SHP77 treated with DMSO at 0.1 percent for 48 hours (cell line): ENCODE measurements at regions not wholly inside any gene's neighbourhood (a gene's known extent, or its start where the extent isn't known, plus 50 kb on each side); places are given as distances from the start of the nearest gene placed in this dataset.
A peak's percentile ranks its signal among the peaks of the same experiment; 100 is the strongest.

ENCODE experiments used
- DNase-seq: peaks from one replicate; lab custom pipeline; 2025; lab: John Stamatoyannopoulos, UW

GRCh38 chr4:12852338-12853307 lies 631.5 kb downstream of the RAB28 start:
- DNase-seq: peak; percentile 46

DNA sequence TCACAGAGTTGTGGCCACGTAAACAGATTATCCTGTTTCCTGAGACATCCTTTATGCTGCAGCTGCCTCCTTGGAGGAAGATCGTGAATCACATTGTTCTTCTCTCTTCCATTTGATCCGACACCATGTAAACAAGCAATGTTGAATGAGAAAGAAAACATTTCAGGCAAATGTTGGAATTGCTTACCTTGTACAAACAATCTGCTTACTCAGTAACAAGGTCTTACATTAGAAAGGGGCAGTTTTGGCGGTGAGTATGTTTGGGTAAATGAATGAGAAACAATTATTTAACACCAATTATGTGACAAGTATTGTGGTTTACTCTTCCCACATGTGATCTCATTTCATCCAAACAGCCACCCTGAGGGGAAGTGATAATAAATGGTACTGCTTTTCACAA lies 637.8 kb downstream of the RAB28 start:
- no peak for DNase-seq

DNA sequence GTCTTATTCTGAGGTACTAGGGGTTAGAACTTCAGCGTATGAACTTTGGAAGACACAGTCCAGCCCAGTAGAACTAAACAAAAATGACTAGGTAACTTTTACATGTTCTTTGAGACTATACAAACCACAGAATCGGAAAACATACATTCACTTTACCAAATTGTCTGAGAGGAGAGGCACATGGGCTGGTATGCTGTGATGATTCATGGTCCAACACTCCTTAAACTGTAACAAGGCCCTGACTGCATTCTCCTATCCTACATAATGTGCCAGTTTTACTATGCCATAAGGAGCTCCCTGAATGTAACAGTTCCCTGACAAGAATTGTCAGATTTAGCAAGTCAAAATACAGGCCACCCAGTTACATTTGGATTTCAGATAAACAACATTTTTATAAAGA lies 640.0 kb downstream of the RAB28 start:
- no peak for DNase-seq

GRCh38 chr4:12827966-12828365 lies 656.2 kb downstream of the RAB28 start:
- DNase-seq: no peak

DNA sequence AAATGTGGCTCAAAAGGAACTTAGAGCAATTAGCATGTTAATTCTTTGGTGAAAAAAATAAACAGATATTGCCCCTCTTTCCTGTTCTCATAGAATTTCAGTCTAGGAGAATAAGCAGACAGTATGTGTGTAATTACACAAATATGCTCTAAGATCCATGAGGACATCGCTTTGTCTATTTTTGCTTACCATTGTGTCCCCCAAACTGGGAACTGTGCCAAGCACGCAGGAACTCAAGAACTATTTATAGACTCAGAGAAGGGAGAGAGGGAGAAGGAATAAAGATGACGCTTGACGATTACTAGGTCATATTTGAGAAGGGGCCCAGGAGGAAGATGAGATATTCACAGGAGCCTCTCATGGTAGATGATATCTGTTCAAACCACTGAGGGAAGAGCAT lies 692.6 kb downstream of the RAB28 start:
- peak; percentile 29 for DNase-seq

- DNase-seq: no peak
These were observed 696.9 kb downstream of the RAB28 start for GRCh38 chr4:12787261-12787660.

DNA sequence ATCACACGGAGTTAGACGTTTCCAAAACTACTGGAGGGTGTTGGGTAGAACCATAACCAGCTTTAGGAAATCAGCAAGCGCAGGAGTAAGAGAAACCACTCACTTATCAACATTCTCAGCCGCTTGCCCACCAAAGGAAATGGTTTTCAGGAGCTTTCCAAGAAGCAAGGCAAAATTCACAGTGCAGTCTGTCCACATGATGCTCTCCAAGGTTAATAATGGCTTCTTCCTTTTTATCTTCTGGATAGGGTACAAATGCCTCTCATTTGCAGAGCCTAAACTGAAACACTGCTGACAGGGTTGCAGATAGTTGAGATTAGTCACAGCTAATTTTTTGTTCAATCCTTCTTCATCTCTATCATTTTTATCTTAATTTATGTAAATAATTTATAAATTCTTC lies 705.4 kb downstream of the RAB28 start:
- no peak for DNase-seq

- no peak for DNase-seq
These were observed 705.9 kb downstream of the RAB28 start for GRCh38 chr4:12778191-12778590.

DNA sequence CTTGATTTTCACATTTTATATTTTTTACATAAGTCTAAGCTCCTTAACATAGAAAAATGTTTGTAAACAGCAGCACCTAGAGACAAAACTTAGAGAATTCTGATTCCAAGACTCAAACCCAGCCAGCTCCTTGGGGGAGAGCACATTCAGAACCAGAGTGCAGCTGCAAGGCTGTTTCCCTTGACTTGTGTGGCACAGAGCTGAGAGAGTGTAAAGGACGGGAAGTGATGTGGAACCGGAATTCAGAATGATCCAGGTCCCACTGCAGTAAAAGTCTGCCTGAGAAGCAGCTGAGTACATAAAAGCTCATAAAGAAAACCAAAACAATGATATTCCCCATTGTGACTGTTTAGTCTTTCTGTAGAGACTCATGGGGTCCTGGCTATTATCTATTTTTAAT lies 713.8 kb downstream of the RAB28 start:
- DNase-seq: peak; percentile 63

- DNase-seq: no peak
These were observed 722.4 kb downstream of the RAB28 start for GRCh38 chr4:12761694-12762093.

- no peak for DNase-seq
These were observed 737.0 kb downstream of the RAB28 start for GRCh38 chr4:12747154-12747553.

DNA sequence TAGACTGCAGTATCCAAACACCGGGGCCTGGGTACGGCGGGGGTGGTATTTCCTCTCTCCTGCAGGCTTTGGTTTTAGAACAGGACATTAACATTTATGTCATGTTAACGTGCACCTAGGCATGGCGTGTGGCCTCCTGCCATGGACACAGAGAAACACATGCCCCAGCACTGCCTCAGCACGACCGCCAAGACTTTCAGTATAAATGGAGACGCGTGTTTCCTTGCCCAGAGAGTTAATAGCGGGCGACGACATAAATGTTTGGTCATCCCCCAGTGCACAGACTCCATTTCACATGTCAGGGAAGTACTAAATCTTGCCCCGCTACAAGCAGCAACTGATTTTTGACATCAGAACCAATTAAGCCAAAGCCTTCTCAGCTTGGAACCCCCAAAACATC lies 737.9 kb downstream of the RAB28 start:
- no peak for DNase-seq

DNA sequence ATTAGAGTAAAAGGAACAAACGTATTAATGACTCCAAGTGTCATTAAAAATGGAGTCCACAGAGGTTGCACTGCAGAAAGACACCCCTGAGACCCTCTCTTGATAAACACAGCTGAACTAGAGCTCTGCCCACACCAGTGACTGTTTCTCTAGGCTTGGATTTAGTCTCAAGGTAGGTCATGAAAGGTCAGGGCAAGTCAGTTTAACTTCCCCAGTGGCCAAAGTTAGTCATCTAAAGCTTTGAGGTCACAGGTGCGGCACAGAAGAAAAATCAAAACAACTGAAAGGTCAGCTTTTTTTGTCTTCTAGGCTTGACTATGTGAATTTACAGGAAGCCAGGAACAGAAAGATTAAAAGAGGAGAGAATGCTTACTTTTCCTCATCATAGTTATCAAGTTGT lies 749.6 kb downstream of the RAB28 start:
- no peak for DNase-seq

GRCh38 chr4:12729384-12729783 lies 754.8 kb downstream of the RAB28 start:
- no peak for DNase-seq

GRCh38 chr4:12724510-12724909 lies 759.6 kb downstream of the RAB28 start:
- no peak for DNase-seq

DNA sequence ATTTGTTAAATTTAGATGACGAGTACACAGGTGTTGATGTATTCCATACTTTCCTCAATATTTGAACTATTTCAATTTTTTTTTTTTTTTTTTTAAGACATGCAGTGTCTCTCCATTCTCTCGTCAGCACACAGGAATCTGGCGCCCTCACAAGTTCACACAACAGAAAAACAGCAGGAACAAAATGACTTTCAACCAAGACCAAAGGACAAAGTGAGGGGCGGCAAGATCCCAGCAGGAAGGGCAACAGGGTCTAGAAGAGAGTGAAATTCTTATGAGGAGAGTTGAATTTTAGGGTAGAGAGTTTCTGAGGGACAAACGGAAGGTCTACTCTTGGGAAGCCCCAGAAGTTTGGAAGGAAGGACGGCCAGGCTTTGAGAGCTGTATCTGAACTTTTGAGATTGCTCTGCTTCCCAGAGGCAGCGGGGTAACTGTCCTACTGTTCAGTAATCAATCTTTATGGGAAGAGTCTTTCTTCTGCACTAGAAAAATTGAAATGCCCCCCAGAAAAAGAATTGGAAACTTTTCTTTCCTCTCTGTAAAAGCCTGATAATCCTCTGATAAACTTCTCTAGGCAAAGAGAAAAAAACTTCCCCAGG lies 760.2 kb downstream of the RAB28 start:
- DNase-seq: no peak

DNA sequence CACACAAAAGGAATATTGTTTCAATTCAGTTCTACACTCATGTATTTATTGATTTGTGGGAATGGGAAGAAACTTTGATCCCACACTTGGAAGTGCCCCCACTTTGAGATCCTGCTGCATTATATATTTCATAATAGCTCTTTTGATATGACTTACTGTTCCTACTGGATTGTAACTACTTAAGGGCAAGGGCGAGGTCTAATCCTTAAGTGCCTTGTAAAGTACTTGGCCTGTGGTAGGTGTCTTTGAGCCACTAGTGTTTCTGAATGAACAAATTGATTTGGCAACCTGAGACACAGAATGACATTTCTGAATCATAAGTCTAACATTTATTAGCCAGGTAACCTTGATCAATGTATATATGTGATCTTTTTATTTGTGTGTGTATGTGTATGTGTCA lies 767.2 kb downstream of the RAB28 start:
- DNase-seq: no peak

- DNase-seq: no peak
These were observed 771.3 kb downstream of the RAB28 start for GRCh38 chr4:12712648-12713339.

DNA sequence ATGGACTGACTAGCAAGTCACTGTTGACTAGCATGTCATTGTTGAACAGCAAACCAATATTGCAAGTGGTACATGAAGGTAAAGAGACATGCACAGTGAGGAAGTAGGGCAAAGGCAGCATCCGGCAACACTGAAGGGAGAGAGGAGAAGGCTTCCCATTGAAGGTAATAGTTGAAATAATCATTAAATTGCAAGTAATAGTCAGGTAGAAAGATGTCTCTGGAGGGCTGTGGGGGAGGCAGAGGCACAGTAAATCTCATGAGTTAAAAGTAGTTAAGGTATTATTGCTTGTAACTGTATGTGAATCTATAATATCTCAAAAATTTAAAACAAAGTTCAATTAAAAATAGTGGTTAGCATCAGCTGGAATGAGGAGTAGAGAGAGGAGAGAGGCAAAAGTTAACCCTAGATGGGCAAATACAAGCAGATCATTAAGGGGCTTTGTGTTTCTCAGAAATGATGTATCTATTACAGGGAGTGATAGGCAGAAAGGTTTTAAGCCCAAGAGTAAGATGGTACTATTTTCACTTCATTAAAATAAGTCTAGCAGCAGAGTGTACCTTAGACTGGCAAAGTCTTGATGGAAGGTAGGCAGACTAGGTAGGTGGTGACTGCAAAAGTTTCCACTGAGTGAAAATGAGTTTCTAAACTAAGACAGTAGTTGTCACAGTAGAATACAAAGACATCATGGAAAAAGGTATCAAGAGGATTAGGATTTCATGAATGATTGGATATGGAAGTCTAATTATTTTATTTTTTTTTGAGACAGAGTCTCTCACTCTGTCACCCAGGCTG lies 776.6 kb downstream of the RAB28 start:
- DNase-seq: no peak

- DNase-seq: no peak
These were observed 781.1 kb downstream of the RAB28 start for GRCh38 chr4:12703036-12703435.

GRCh38 chr4:12701384-12701783 lies 782.8 kb downstream of the RAB28 start:
- DNase-seq: no peak

- no peak for DNase-seq
These were observed 786.2 kb downstream of the RAB28 start for GRCh38 chr4:12697970-12698369.
